K562 (cell line): ENCODE measurements at regions not wholly inside any gene's neighbourhood (a gene's known extent, or its start where the extent isn't known, plus 50 kb on each side); places are given as distances from the start of the nearest gene placed in this dataset.
"Not testable (repeated sequence)": the region's sequence is repeated elsewhere in the genome, so short reads cannot be mapped to it uniquely, and the experiment has no call there.

ENCODE experiments used
- ATAC-seq: fragments of 200-7000 bp; cut with Tn5 transposase; 3 replicates; pipeline ENCODE4 v1.9.1; 2020; ENCODE audit warnings: moderate library complexity
- BruUV-seq: library from RNA; stranded (reverse); fragments of 400-500 nt; replicated peaks from 2 replicates; lab custom pipeline; 2021; lab: Mats Ljungman, UMichigan
- CTCF ChIA-PET: fragments of 300-600 bp; formaldehyde crosslinking; extraction: SDS; loops from one replicate; lab custom pipeline; 2021; ENCODE audit warnings: low intra/inter-chr PET ratio; lab: Yijun Ruan, JAX
- POLR2A ChIA-PET: fragments of 300-600, 350-650 bp; sonication (Branson Sonifier 250); formaldehyde crosslinking; extraction: SDS; loops from one replicate; lab custom pipeline; 2021; ENCODE audit warnings: antibody characterized with exemption, inconsistent platforms; lab: Yijun Ruan, JAX
- DNase-seq, 4 experiments: peaks; one replicate each; pipeline versions ENCODE4 v3.0.0 to v3.0.0-alpha.2; 2011 to 2018; ENCODE audit warnings: low spot score in 3 of 4, mixed read lengths in 3 of 4; ENCODE audit errors: extremely low read depth in 1 of 4
- FAIRE-seq: peaks from 2 replicates; lab custom pipeline; 2011; peaks lifted over from hg19 to GRCh38; lab: Jason Lieb, UNC
- H2AFZ ChIP-seq: 2 replicates; pipeline ENCODE4 v1.6.0; 2011; ENCODE audit warnings: low read depth, low read length, control low read depth, inconsistent platforms
- H3K27ac ChIP-seq: fragments of 200-600 bp; 3 replicates; pipeline ENCODE4 v1.8.0; 2011; ENCODE audit warnings: low read depth, mild to moderate bottlenecking, control low read depth, inconsistent platforms, low read length, moderate library complexity, mixed read lengths; ENCODE audit errors: extremely low read depth
- H3K27me3 ChIP-seq, 2 experiments: fragments of 300-600 bp in 1 of 2; 2 replicates in 1 of 2; 3 replicates in 1 of 2; pipeline versions ENCODE4 v1.6.0 to v1.8.0; 2011; ENCODE audit warnings: inconsistent platforms in 2 of 2, low read length in 2 of 2, mild to moderate bottlenecking in 1 of 2, mixed read lengths in 1 of 2, moderate library complexity in 1 of 2; ENCODE audit not compliant: control insufficient read depth in 2 of 2, insufficient read depth in 2 of 2
- H3K36me3 ChIP-seq: fragments of 300-600 bp; 3 replicates; pipeline ENCODE4 v1.8.0; 2011; ENCODE audit warnings: mild to moderate bottlenecking, low read length, inconsistent platforms; ENCODE audit not compliant: control insufficient read depth, insufficient read depth
- H3K4me1 ChIP-seq, 2 experiments: fragments of 200-600 bp in 1 of 2; replicated peaks in 1 of 2; 2 replicates in 1 of 2; 3 replicates in 1 of 2; pipeline versions ENCODE4 v1.5.1 to v1.8.0; 2011; ENCODE audit warnings: inconsistent platforms in 2 of 2, low read length in 2 of 2, mild to moderate bottlenecking in 1 of 2, mixed read lengths in 1 of 2, moderate library complexity in 1 of 2; ENCODE audit not compliant: control insufficient read depth in 2 of 2, insufficient read depth in 2 of 2
- H3K4me2 ChIP-seq: 2 replicates; pipeline ENCODE4 v1.6.1; 2011; ENCODE audit warnings: low read length, control low read depth, inconsistent platforms, mixed read lengths; ENCODE audit not compliant: insufficient read depth
- H3K4me3 ChIP-seq: fragments of 200-600 bp; sonication (generic), shearing (Covaris generic); 2 replicates; pipeline ENCODE4 v1.5.1; 2016; ENCODE audit warnings: control low read depth, inconsistent platforms
- H3K79me2 ChIP-seq: fragments of 200-600 bp; 3 replicates; pipeline ENCODE4 v1.8.0; 2011; ENCODE audit warnings: low read length, inconsistent platforms; ENCODE audit not compliant: control insufficient read depth, insufficient read depth
- H3K9ac ChIP-seq, 2 experiments: 2 replicates each; pipeline versions ENCODE4 v1.6.0 to v1.6.1; 2011; ENCODE audit warnings: low read depth in 2 of 2, low read length in 2 of 2, control low read depth in 1 of 2, inconsistent platforms in 1 of 2, mild to moderate bottlenecking in 1 of 2, mixed read lengths in 1 of 2; ENCODE audit not compliant: insufficient read depth in 1 of 2
- H3K9me1 ChIP-seq: one replicate; pipeline ENCODE4 v1.6.0; 2011; ENCODE audit warnings: inconsistent platforms, mild to moderate bottlenecking, low read length, moderate library complexity; ENCODE audit not compliant: control insufficient read depth, insufficient read depth
- H3K9me3 ChIP-seq: replicated peaks from 2 replicates; pipeline ENCODE4 v1.5.1; 2011; ENCODE audit warnings: low read depth, low read length, inconsistent platforms; ENCODE audit not compliant: control insufficient read depth, insufficient read depth
- H4K20me1 ChIP-seq: replicated peaks from 2 replicates; pipeline ENCODE4 v1.6.1; 2011; ENCODE audit warnings: low read length, inconsistent platforms, mixed read lengths; ENCODE audit not compliant: control insufficient read depth, insufficient read depth
- ZBED1 ChIP-seq: IDR thresholded peaks from 2 replicates; pipeline ENCODE4 v1.6.1; 2014
- ZFP30 ChIP-seq: fragments of 250-450 bp; sonication (Bioruptor Pico); IDR thresholded peaks from 2 replicates; pipeline ENCODE4 v1.8.0; 2022; ENCODE audit warnings: moderate library complexity, mild to moderate bottlenecking, inconsistent platforms, borderline replicate concordance
- ZNF274 ChIP-seq: IDR thresholded peaks from 2 replicates; pipeline ENCODE4 v1.6.1; 2011; ENCODE audit warnings: low read depth, mild to moderate bottlenecking, low read length, moderate library complexity, borderline replicate concordance
- ZNF79 ChIP-seq: fragments of 250-450 bp; sonication (Bioruptor Pico); IDR thresholded peaks from 2 replicates; pipeline ENCODE4 v1.4.0; 2020; ENCODE audit warnings: low read depth, mild to moderate bottlenecking, moderate library complexity
- WGBS: fragments of 100-300 bp; shearing (Covaris generic); methylation state at CpG from one replicate; pipeline ENCODE4 v1.1.6; 2016; ENCODE audit warnings: low coverage, mixed read lengths; ENCODE audit not compliant: insufficient coverage; ENCODE audit errors: missing lambda C conversion rate; 5-methylcytosine and 5-hydroxymethylcytosine counted together
- in situ Hi-C: fragments of 300-500 bp; cut with MboI; formaldehyde crosslinking; loops from 4 replicates; pipeline ENCODE4 v1.15.0; 2018; ENCODE audit warnings: inconsistent platforms, mixed read lengths
- intact Hi-C: fragments of 100-400 bp; cut with micrococcal nuclease; formaldehyde crosslinking; loops from 2 replicates; pipeline ENCODE4 v1.14.2; 2022
- TF ChIP-seq, protein P1 (sequence below): fragments of 250-450 bp; sonication (Bioruptor Pico); IDR thresholded peaks from 2 replicates; pipeline ENCODE4 v1.5.0; 2021

DNA sequence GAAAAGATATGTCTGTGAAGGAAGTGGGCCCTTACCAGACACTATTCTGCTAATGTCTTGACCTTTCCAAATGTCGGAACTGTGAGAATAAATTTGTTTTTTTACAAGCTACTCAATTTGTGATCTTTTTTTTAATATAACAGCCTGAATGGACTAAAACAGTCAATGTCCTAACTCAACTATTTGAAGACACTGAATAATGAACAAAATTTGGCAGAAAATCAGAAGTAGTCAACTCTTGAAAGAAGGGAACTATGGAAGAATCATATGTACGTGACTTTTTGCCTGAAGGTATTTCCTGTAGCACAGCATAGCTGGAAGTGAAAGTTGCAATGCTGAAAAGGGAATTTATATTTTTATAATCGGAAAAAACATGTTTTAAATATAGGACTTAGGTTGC lies 351.8 kb upstream of the TFPI start (continued):
- TF ChIP-seq, protein P1, sequence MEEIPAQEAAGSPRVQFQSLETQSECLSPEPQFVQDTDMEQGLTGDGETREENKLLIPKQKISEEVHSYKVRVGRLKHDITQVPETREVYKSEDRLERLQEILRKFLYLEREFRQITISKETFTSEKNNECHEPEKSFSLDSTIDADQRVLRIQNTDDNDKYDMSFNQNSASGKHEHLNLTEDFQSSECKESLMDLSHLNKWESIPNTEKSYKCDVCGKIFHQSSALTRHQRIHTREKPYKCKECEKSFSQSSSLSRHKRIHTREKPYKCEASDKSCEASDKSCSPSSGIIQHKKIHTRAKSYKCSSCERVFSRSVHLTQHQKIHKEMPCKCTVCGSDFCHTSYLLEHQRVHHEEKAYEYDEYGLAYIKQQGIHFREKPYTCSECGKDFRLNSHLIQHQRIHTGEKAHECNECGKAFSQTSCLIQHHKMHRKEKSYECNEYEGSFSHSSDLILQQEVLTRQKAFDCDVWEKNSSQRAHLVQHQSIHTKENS = no peak

DNA sequence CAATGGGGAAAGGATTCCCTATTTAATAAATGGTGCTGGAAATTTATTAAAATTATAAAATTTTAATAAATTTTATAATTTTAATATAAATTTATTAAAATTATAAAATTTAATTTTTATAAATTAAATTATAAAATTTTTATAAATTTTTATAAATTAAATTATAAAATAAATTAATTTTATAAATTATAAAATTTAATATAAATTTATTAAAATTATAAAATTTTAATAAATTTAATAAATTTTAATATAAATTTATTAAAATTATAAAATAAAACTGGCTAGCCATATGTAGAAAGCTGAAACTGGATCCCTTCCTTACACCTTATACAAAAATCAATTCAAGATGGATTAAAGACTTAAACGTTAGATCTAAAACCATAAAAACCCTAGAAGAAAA lies 356.7 kb upstream of the TFPI start:
- H3K79me2 ChIP-seq, H3K4me2 ChIP-seq, H3K4me1 ChIP-seq, H4K20me1 ChIP-seq, FAIRE-seq, in situ Hi-C loops, DNase-seq, H3K9ac ChIP-seq, H3K9me1 ChIP-seq, ATAC-seq, BruUV-seq, intact Hi-C loops, CTCF ChIA-PET, H2AFZ ChIP-seq, H3K27me3 ChIP-seq, H3K36me3 ChIP-seq, H3K4me3 ChIP-seq, POLR2A ChIA-PET, H3K27ac ChIP-seq, H3K9me3 ChIP-seq: not testable (repeated sequence)
- no CpG with 5 or more reads among the region's 1 CpG for WGBS

DNA sequence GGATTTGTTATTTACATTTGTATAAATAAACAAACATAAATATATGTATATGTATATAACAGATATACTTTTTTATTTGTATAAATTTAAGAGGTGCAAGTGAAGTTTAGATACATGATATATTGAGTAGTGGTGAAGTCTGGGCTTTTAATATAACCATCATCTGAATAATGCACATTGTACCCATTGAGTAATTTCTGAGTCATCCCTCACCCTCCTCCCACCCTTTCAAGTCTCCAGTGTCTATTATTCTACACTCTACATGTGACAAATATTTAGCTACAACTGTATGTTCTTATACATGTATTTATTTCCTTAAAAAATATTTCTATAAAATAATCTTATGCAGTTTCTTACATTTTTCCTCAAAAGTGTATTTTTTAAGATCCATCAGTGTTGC lies 358.7 kb upstream of the TFPI start:
- Histone ChIP-seq H3K4me2 (no peak overlapping the region), H3K36me3 (no peaks in the 10 kb centered on the region), H3K4me1 (no peaks in the 10 kb centered on the region), H4K20me1 (no peaks in the 10 kb centered on the region), H3K4me3 (no peak overlapping the region), H3K27me3 (no peaks in the 10 kb centered on the region), H3K9me1 (no peaks in the 10 kb centered on the region), H2AFZ (no peak overlapping the region), H3K27ac (no peak overlapping the region), H3K9ac (no peak overlapping the region), H3K79me2 (no peaks in the 10 kb centered on the region), H3K9me3 (no peaks in the 10 kb centered on the region)
- in situ Hi-C loops (no loop called here), intact Hi-C loops (no loop called here)
- DNase-seq (no peak), FAIRE-seq (no peak), ATAC-seq (no peak)
- CTCF ChIA-PET = no interaction called here
- TF ChIP-seq ZNF79 (CRISPR knock-in tag) (no peak), ZNF274 (no peak), ZBED1 (no peak), ZFP30 (CRISPR knock-in tag) (no peak)
- POLR2A ChIA-PET = no interaction called here
- no TSS peak for BruUV-seq
